OCI-LY3 (cell line): ENCODE measurements at regions not wholly inside any gene's neighbourhood (a gene's known extent, or its start where the extent isn't known, plus 50 kb on each side); places are given as distances from the start of the nearest gene placed in this dataset.

ENCODE experiments used
- H2AFZ ChIP-seq: fragments of 200-600, 300-600 bp; shearing (Covaris generic); 2 replicates; pipeline ENCODE4 v1.6.0; 2014; ENCODE audit warnings: antibody characterized with exemption, low read depth, low read length
- H3K27ac ChIP-seq: fragments of 200-600, 300-600 bp; sonication (generic); 2 replicates; pipeline ENCODE4 v1.5.1; 2014; ENCODE audit warnings: mild to moderate bottlenecking, low read length, moderate library complexity, mixed read lengths
- H3K27me3 ChIP-seq: fragments of 200-600, 300-600 bp; sonication (generic); 2 replicates; pipeline ENCODE4 v1.6.1; 2014; ENCODE audit warnings: low read depth, low read length, mixed read lengths
- H3K36me3 ChIP-seq: fragments of 200-600, 300-600 bp; sonication (generic); replicated peaks from 2 replicates; pipeline ENCODE3; 2014; ENCODE audit warnings: low read depth, low read length, mixed read lengths
- H3K4me1 ChIP-seq: fragments of 300-600, 200-600 bp; sonication (generic); 2 replicates; pipeline ENCODE4 v1.6.1; 2014; ENCODE audit warnings: low read length, mixed read lengths
- H3K4me2 ChIP-seq: fragments of 200-600, 300-600 bp; sonication (generic); 2 replicates; pipeline ENCODE4 v1.6.1; 2014; ENCODE audit warnings: low read length, mixed read lengths
- H3K4me3 ChIP-seq: fragments of 300-600, 200-600 bp; sonication (generic); 2 replicates; pipeline ENCODE4 v1.5.1; 2014; ENCODE audit warnings: antibody characterized with exemption, mild to moderate bottlenecking, low read length, moderate library complexity
- H3K79me2 ChIP-seq: fragments of 300-600, 200-600 bp; shearing (Covaris generic); 2 replicates; pipeline ENCODE4 v1.6.1; 2014; ENCODE audit warnings: mild to moderate bottlenecking, low read length, mixed read lengths
- H3K9ac ChIP-seq: fragments of 300-600, 200-600 bp; shearing (Covaris generic); 2 replicates; pipeline ENCODE4 v1.6.0; 2014; ENCODE audit warnings: mild to moderate bottlenecking, low read length, moderate library complexity
- H3K9me3 ChIP-seq: fragments of 200-600, 300-600 bp; shearing (Covaris generic); 2 replicates; pipeline ENCODE4 v1.6.1; 2014; ENCODE audit warnings: low read length, mixed read lengths; ENCODE audit not compliant: insufficient read depth
- H4K20me1 ChIP-seq: fragments of 200-600, 300-600 bp; sonication (generic); 2 replicates; pipeline ENCODE4 v1.6.1; 2016; ENCODE audit warnings: low read length, mixed read lengths; ENCODE audit not compliant: insufficient read depth
- CTCF ChIP-seq: fragments of 200-600, 300-600 bp; sonication (generic); IDR thresholded peaks from 2 replicates; pipeline ENCODE4 v1.5.1; 2014; ENCODE audit warnings: antibody characterized with exemption, low read length, low read depth
- EZH2phosphoT487 ChIP-seq: fragments of 200-600 bp; shearing (Covaris generic); IDR thresholded peaks from 2 replicates; pipeline ENCODE4 v1.6.1; 2018; ENCODE audit warnings: antibody characterized with exemption, mixed run types, low read depth

GRCh38 chr3:74469713-74470112, 144.7 kb downstream of the CNTN3 start:
- Histone ChIP-seq H4K20me1 (no peaks in the 10 kb centered on the region), H3K9ac (no peak overlapping the region), H3K4me1 (no peaks in the 10 kb centered on the region), H3K79me2 (no peaks in the 10 kb centered on the region), H2AFZ (no peak overlapping the region), H3K9me3 (no peaks in the 10 kb centered on the region; the same call in 1 of the 2 replicates), H3K27ac (no peak overlapping the region), H3K4me2 (no peak overlapping the region), H3K36me3 (no peaks in the 10 kb centered on the region), H3K27me3 (no peaks in the 10 kb centered on the region), H3K4me3 (no peak overlapping the region)
- TF ChIP-seq EZH2phosphoT487: no peak
- no peak for TF ChIP-seq CTCF

- Histone ChIP-seq H4K20me1 (no peaks in the 10 kb centered on the region), H3K27ac (no peak overlapping the region), H3K4me1 (no peaks in the 10 kb centered on the region), H3K27me3 (no peaks in the 10 kb centered on the region), H3K4me2 (no peak overlapping the region), H3K4me3 (no peak overlapping the region), H3K36me3 (no peaks in the 10 kb centered on the region), H3K9me3 (no peaks in the 10 kb centered on the region; the same call in 1 of the 2 replicates), H3K9ac (no peak overlapping the region), H2AFZ (no peak overlapping the region), H3K79me2 (no peaks in the 10 kb centered on the region)
- TF ChIP-seq EZH2phosphoT487 (no peak), CTCF (no peak)
These were observed 145.3 kb downstream of the CNTN3 start for GRCh38 chr3:74469151-74469550.

GRCh38 chr3:74465715-74466410, 148.6 kb downstream of the CNTN3 start:
- no peaks in the 10 kb centered on the region; the same call in 1 of the 2 replicates for H3K9me3 ChIP-seq
- no peaks in the 10 kb centered on the region for H3K27me3 ChIP-seq
- no peak overlapping the region for H2AFZ ChIP-seq
- H4K20me1 ChIP-seq: no peaks in the 10 kb centered on the region
- no peak overlapping the region for H3K9ac ChIP-seq
- no peaks in the 10 kb centered on the region for H3K4me1 ChIP-seq
- H3K79me2 ChIP-seq: no peaks in the 10 kb centered on the region
- TF ChIP-seq CTCF: no peak
- no peak for TF ChIP-seq EZH2phosphoT487
- H3K27ac ChIP-seq: no peak overlapping the region
- H3K4me3 ChIP-seq: no peak overlapping the region
- no peak overlapping the region for H3K4me2 ChIP-seq
- H3K36me3 ChIP-seq: no peaks in the 10 kb centered on the region

GRCh38 chr3:74463515-74463914, 150.9 kb downstream of the CNTN3 start:
- Histone ChIP-seq H4K20me1 (no peaks in the 10 kb centered on the region), H3K4me2 (no peak overlapping the region), H3K36me3 (no peaks in the 10 kb centered on the region), H3K4me3 (no peak overlapping the region), H3K9ac (no peak overlapping the region), H3K9me3 (no peaks in the 10 kb centered on the region), H2AFZ (no peak overlapping the region), H3K79me2 (no peaks in the 10 kb centered on the region), H3K27ac (no peak overlapping the region), H3K27me3 (no peaks in the 10 kb centered on the region), H3K4me1 (no peaks in the 10 kb centered on the region)
- TF ChIP-seq CTCF (no peak), EZH2phosphoT487 (no peak)
